ENCODE measurements at regions not wholly inside any gene's neighbourhood (a gene's known extent, or its start where the extent isn't known, plus 50 kb on each side); places are given as distances from the start of the nearest gene placed in this dataset.

GRCh38 chr12:75838309-75838708, 193.3 kb downstream of the PHLDA1 start:
- Histone ChIP-seq H3K4me2 (ENCODE audit: unreplicated experiment) (no peak overlapping the region), H3K4me3 (no peak overlapping the region), H2AFZ (no peak overlapping the region), H3K4me1 (ENCODE audit: insufficient read depth) (no peaks in the 10 kb centered on the region), H3F3A (ENCODE audit: insufficient read depth) (no peaks in the 10 kb centered on the region), H3K27me3 (replicated peaks; ENCODE audit: insufficient read depth) (no peaks in the 10 kb centered on the region), H3K27ac (no peak overlapping the region), H3K36me3 (ENCODE audit: low read depth) (no peaks in the 10 kb centered on the region), H4K20me1 (ENCODE audit: insufficient read depth) (no peaks in the 10 kb centered on the region), H3K79me2 (ENCODE audit: insufficient read depth) (no peaks in the 10 kb centered on the region), H3K9me2 (ENCODE audit: insufficient read depth) (no peaks in the 10 kb centered on the region), H3K9me3 (ENCODE audit: low read depth) (no peaks in the 10 kb centered on the region), H3K9ac (no peak overlapping the region)
- TF ChIP-seq EZH2phosphoT487 (IDR thresholded peaks at IDR 0.05; ENCODE audit: insufficient read depth, low read depth) = no peak
- TF ChIP-seq EZH2 (IDR thresholded peaks at IDR 0.05; ENCODE audit: insufficient read depth, poor library complexity, severe bottlenecking) = no peak
- no peak for DNase-seq
- 86 to 94% methylated on average over 3 of the region's 3 CpGs for WGBS, 2 experiments (ENCODE audit: low coverage in 1 of 2, low lambda C conversion rate in 2 of 2, missing lambda C conversion rate in 2 of 2)
- in situ Hi-C loops (cut with MboI) = no loop called here

GRCh38 chr12:75837700-75838099, 193.9 kb downstream of the PHLDA1 start:
- no peak overlapping the region for H3K9ac ChIP-seq
- H3K9me2 ChIP-seq (ENCODE audit: insufficient read depth) = no peaks in the 10 kb centered on the region
- H2AFZ ChIP-seq = no peak overlapping the region
- H3K27me3 ChIP-seq (replicated peaks; ENCODE audit: insufficient read depth) = no peaks in the 10 kb centered on the region
- WGBS, 2 experiments (ENCODE audit: low coverage in 1 of 2, low lambda C conversion rate in 2 of 2, missing lambda C conversion rate in 2 of 2) = 77 to 78% methylated on average over 2 of the region's 2 CpGs
- TF ChIP-seq EZH2phosphoT487 (IDR thresholded peaks at IDR 0.05; ENCODE audit: insufficient read depth, low read depth) = no peak
- no peak for TF ChIP-seq EZH2 (IDR thresholded peaks at IDR 0.05; ENCODE audit: insufficient read depth, poor library complexity, severe bottlenecking)
- no peaks in the 10 kb centered on the region for H4K20me1 ChIP-seq (ENCODE audit: insufficient read depth)
- H3K9me3 ChIP-seq (ENCODE audit: low read depth) = no peaks in the 10 kb centered on the region
- no peak overlapping the region for H3K27ac ChIP-seq
- H3K4me3 ChIP-seq = no peak overlapping the region
- no peaks in the 10 kb centered on the region for H3K4me1 ChIP-seq (ENCODE audit: insufficient read depth)
- in situ Hi-C loops (cut with MboI) = no loop called here
- H3K79me2 ChIP-seq (ENCODE audit: insufficient read depth) = no peaks in the 10 kb centered on the region
- no peaks in the 10 kb centered on the region for H3K36me3 ChIP-seq (ENCODE audit: low read depth)
- no peak for DNase-seq
- no peak overlapping the region for H3K4me2 ChIP-seq (ENCODE audit: unreplicated experiment)
- no peaks in the 10 kb centered on the region for H3F3A ChIP-seq (ENCODE audit: insufficient read depth)

- no peaks in the 10 kb centered on the region for H3K9me2 ChIP-seq (ENCODE audit: insufficient read depth)
- H3K4me3 ChIP-seq = no peak overlapping the region
- H3F3A ChIP-seq (ENCODE audit: insufficient read depth) = no peaks in the 10 kb centered on the region
- no peak overlapping the region for H2AFZ ChIP-seq
- H3K9me3 ChIP-seq (ENCODE audit: low read depth) = no peaks in the 10 kb centered on the region
- H3K4me2 ChIP-seq (ENCODE audit: unreplicated experiment) = no peak overlapping the region
- DNase-seq = no peak
- H3K4me1 ChIP-seq (ENCODE audit: insufficient read depth) = no peaks in the 10 kb centered on the region
- H3K36me3 ChIP-seq (ENCODE audit: low read depth) = no peaks in the 10 kb centered on the region
- no peaks in the 10 kb centered on the region for H3K79me2 ChIP-seq (ENCODE audit: insufficient read depth)
- H4K20me1 ChIP-seq (ENCODE audit: insufficient read depth) = no peaks in the 10 kb centered on the region
- TF ChIP-seq EZH2phosphoT487 (IDR thresholded peaks at IDR 0.05; ENCODE audit: insufficient read depth, low read depth) (no peak), EZH2 (IDR thresholded peaks at IDR 0.05; ENCODE audit: insufficient read depth, poor library complexity, severe bottlenecking) (no peak)
- H3K27me3 ChIP-seq (replicated peaks; ENCODE audit: insufficient read depth) = no peaks in the 10 kb centered on the region
- H3K27ac ChIP-seq = no peak overlapping the region
- H3K9ac ChIP-seq = no peak overlapping the region
- in situ Hi-C loops (cut with MboI) = no loop called here
Observed at GRCh38 chr12:75836533-75836932, 195.0 kb downstream of the PHLDA1 start.

- in situ Hi-C loops (cut with MboI) = no loop called here
Observed at GRCh38 chr12:75834591-75834990, 197.0 kb downstream of the PHLDA1 start.

GRCh38 chr12:75833268-75833667, 198.3 kb downstream of the PHLDA1 start:
- 79 to 82% methylated on average over 3 of the region's 3 CpGs for WGBS, 2 experiments (ENCODE audit: low coverage in 1 of 2, low lambda C conversion rate in 2 of 2, missing lambda C conversion rate in 2 of 2)

More at GRCh38 chr12:75834591-75834990, 197.0 kb downstream of the PHLDA1 start:
- Histone ChIP-seq H3K4me1 (ENCODE audit: insufficient read depth) (no peaks in the 10 kb centered on the region), H3F3A (ENCODE audit: insufficient read depth) (no peaks in the 10 kb centered on the region), H3K27ac (no peak overlapping the region), H2AFZ (no peak overlapping the region), H3K4me3 (no peak overlapping the region), H3K36me3 (ENCODE audit: low read depth) (no peaks in the 10 kb centered on the region), H4K20me1 (ENCODE audit: insufficient read depth) (no peaks in the 10 kb centered on the region), H3K4me2 (ENCODE audit: unreplicated experiment) (no peak overlapping the region), H3K9me2 (ENCODE audit: insufficient read depth) (no peaks in the 10 kb centered on the region), H3K79me2 (ENCODE audit: insufficient read depth) (no peaks in the 10 kb centered on the region), H3K9me3 (ENCODE audit: low read depth) (no peaks in the 10 kb centered on the region), H3K9ac (no peak overlapping the region), H3K27me3 (replicated peaks; ENCODE audit: insufficient read depth) (no peaks in the 10 kb centered on the region)
- 91 to 92% methylated on average over 3 of the region's 3 CpGs for WGBS, 2 experiments (ENCODE audit: low coverage in 1 of 2, low lambda C conversion rate in 2 of 2, missing lambda C conversion rate in 2 of 2)
- DNase-seq = no peak
- TF ChIP-seq EZH2phosphoT487 (IDR thresholded peaks at IDR 0.05; ENCODE audit: insufficient read depth, low read depth) = no peak
- no peak for TF ChIP-seq EZH2 (IDR thresholded peaks at IDR 0.05; ENCODE audit: insufficient read depth, poor library complexity, severe bottlenecking)

More at GRCh38 chr12:75833268-75833667, 198.3 kb downstream of the PHLDA1 start:
- Histone ChIP-seq H3K36me3 (ENCODE audit: low read depth) (no peaks in the 10 kb centered on the region), H4K20me1 (ENCODE audit: insufficient read depth) (no peaks in the 10 kb centered on the region), H3K4me2 (ENCODE audit: unreplicated experiment) (no peak overlapping the region), H3K9me2 (ENCODE audit: insufficient read depth) (no peaks in the 10 kb centered on the region), H3K27ac (no peak overlapping the region), H3K9ac (no peak overlapping the region), H3K27me3 (replicated peaks; ENCODE audit: insufficient read depth) (no peaks in the 10 kb centered on the region), H3K9me3 (ENCODE audit: low read depth) (no peaks in the 10 kb centered on the region), H3F3A (ENCODE audit: insufficient read depth) (no peaks in the 10 kb centered on the region), H3K4me1 (ENCODE audit: insufficient read depth) (no peaks in the 10 kb centered on the region), H3K79me2 (ENCODE audit: insufficient read depth) (no peaks in the 10 kb centered on the region), H3K4me3 (no peak overlapping the region), H2AFZ (no peak overlapping the region)
- no peak for TF ChIP-seq EZH2phosphoT487 (IDR thresholded peaks at IDR 0.05; ENCODE audit: insufficient read depth, low read depth)
- no peak for TF ChIP-seq EZH2 (IDR thresholded peaks at IDR 0.05; ENCODE audit: insufficient read depth, poor library complexity, severe bottlenecking)
- in situ Hi-C loops (cut with MboI) = no loop called here
- no peak for DNase-seq
